GM23248 (cell line): ENCODE measurements at regions not wholly inside any gene's neighbourhood (a gene's known extent, or its start where the extent isn't known, plus 50 kb on each side); places are given as distances from the start of the nearest gene placed in this dataset.

Experiments used
- EZH2 ChIP-seq: fragments of 200-600 bp; sonication (generic); IDR thresholded peaks from 2 replicates; pipeline ENCODE4 v1.6.1; 2018; ENCODE audit warnings: antibody characterized with exemption, mild to moderate bottlenecking; ENCODE audit not compliant: insufficient read depth, poor library complexity, severe bottlenecking
- EZH2phosphoT487 ChIP-seq: fragments of 200-600 bp; sonication (generic); IDR thresholded peaks from 2 replicates; pipeline ENCODE4 v1.6.1; 2018; ENCODE audit warnings: antibody characterized with exemption, moderate library complexity, mild to moderate bottlenecking, low read depth; ENCODE audit not compliant: insufficient read depth

GRCh38 chr3:156620901-156621300 is 53.5 kb upstream of the TIPARP start:
- no peak for TF ChIP-seq EZH2
- TF ChIP-seq EZH2phosphoT487: no peak
